Activated CD4-positive, alpha-beta T cell treated with anti-CD3 and anti-CD28 coated beads for 24 hours (primary cell): ENCODE measurements at regions not wholly inside any gene's neighbourhood (a gene's known extent, or its start where the extent isn't known, plus 50 kb on each side); places are given as distances from the start of the nearest gene placed in this dataset.

ENCODE experiments used
- DNase-seq, 2 donors: peaks; one replicate each; pipeline ENCODE4 v3.0.0-alpha.2; 2020; ENCODE audit warnings: low read depth in 2 of 2

GRCh38 chr9:84586662-84587061 lies 82.9 kb upstream of the NTRK2 start:
- DNase-seq, result no peak

GRCh38 chr9:84587153-84587552 lies 82.4 kb upstream of the NTRK2 start:
- no peak for DNase-seq

- no peak for DNase-seq
These were observed 80.0 kb upstream of the NTRK2 start for GRCh38 chr9:84589542-84589941.

GRCh38 chr9:84590706-84591105 lies 78.8 kb upstream of the NTRK2 start:
- no peak for DNase-seq

GRCh38 chr9:84592918-84593317 lies 76.6 kb upstream of the NTRK2 start:
- no peak for DNase-seq

GRCh38 chr9:84593352-84593751 lies 76.2 kb upstream of the NTRK2 start:
- DNase-seq, result no peak

- no peak for DNase-seq
These were observed 72.4 kb upstream of the NTRK2 start for GRCh38 chr9:84597131-84597530.

- DNase-seq, result no peak
These were observed 70.5 kb upstream of the NTRK2 start for GRCh38 chr9:84598921-84599636.

- DNase-seq, result no peak
These were observed 68.8 kb upstream of the NTRK2 start for GRCh38 chr9:84600739-84601138.

GRCh38 chr9:84604223-84604622 lies 65.3 kb upstream of the NTRK2 start:
- DNase-seq, result no peak

GRCh38 chr9:84609779-84610178 lies 59.8 kb upstream of the NTRK2 start:
- no peak for DNase-seq

GRCh38 chr9:84613431-84613830 lies 56.1 kb upstream of the NTRK2 start:
- DNase-seq, result no peak

- no peak for DNase-seq
These were observed 54.0 kb upstream of the NTRK2 start for GRCh38 chr9:84615544-84615943.

GRCh38 chr9:84617411-84618029 lies 52.0 kb upstream of the NTRK2 start:
- DNase-seq, result no peak
